ENCODE measurements at regions not wholly inside any gene's neighbourhood (a gene's known extent, or its start where the extent isn't known, plus 50 kb on each side); places are given as distances from the start of the nearest gene placed in this dataset.

DNA sequence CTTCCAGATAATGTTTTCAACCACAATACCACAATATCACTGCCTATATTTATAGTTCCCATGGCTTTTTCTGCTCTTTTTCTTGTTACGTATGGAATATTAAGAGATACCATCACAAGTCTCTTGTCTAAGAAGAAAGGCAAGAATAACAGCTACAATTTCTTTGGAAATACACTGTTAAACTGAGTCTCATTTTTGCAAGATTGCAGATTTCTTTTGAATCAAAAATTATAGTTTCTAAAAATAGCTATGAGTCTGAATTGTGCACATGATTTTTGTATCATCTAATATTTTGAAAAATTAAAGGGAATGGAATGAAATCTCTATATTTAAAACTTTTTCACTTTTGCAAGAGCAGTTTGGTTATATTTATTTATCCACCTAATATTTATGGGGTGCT, 1120.8 kb downstream of the EFNB2 start:
- TF ChIP-seq, protein P1, sequence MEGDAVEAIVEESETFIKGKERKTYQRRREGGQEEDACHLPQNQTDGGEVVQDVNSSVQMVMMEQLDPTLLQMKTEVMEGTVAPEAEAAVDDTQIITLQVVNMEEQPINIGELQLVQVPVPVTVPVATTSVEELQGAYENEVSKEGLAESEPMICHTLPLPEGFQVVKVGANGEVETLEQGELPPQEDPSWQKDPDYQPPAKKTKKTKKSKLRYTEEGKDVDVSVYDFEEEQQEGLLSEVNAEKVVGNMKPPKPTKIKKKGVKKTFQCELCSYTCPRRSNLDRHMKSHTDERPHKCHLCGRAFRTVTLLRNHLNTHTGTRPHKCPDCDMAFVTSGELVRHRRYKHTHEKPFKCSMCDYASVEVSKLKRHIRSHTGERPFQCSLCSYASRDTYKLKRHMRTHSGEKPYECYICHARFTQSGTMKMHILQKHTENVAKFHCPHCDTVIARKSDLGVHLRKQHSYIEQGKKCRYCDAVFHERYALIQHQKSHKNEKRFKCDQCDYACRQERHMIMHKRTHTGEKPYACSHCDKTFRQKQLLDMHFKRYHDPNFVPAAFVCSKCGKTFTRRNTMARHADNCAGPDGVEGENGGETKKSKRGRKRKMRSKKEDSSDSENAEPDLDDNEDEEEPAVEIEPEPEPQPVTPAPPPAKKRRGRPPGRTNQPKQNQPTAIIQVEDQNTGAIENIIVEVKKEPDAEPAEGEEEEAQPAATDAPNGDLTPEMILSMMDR (IDR thresholded peaks at IDR 0.05; ENCODE audit: control extremely low read depth, extremely low read depth, low read depth, missing control alignments), result no peak
- ChIA-PET CTCF (interaction anchor here (1.3 kb wide), 1 partner anchor 21 kb away, joined by 3 read pairs; no protein-coding TSS in a partner anchor), POLR2A (no interaction called here)
- no peak for DNase-seq (ENCODE audit: extremely low spot score)

DNA sequence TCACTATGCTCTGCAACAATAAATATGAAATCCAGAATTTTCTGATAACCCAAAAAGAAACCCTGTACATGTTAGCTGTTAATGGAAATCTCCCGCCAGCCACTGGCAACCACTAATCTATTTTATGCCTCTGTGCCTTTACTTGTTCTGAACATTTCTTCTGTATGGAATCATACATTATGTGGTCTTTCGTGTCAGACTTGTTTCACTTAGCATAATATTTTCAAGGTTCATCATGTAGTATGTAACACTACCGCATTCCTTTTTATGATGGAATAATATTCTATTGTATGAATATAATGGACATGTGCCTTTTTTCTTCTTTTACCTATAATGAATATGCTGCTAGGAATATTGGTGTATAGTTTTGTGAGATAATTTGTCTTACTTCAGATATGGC, 1123.3 kb downstream of the EFNB2 start:
- ChIA-PET POLR2A (no interaction called here), CTCF (no interaction called here)

DNA sequence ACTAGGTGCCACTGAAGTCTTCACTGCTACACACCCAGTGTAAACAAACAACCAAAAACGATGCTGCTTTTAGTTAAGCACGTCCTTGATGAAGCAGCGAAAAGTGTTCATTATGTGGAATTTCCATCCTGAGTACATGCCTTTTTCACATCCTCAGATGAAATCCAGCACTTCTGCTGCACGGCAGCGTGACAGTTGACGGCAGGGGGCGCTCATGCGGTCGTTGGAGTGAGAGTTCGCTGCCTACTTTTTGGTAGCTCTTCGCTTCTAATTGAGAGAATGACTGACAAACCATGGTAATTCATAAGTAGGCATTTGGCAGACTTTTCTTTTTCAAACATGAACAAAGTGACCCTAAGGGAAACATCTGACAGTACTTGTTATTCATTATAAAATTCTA, 1124.9 kb downstream of the EFNB2 start:
- TF ChIP-seq, protein P1 (IDR thresholded peaks at IDR 0.05; ENCODE audit: control extremely low read depth, extremely low read depth, low read depth, missing control alignments), result peak; percentile 42
- ChIA-PET CTCF (interaction anchor here (0.8 to 1.9 kb wide), 6 partner anchors 9 to 1126 kb away, joined by 3 to 8 read pairs (median 4); partner anchors contain the start of gene EFNB2), POLR2A (no interaction called here)
- DNase-seq (ENCODE audit: extremely low spot score), result no peak

More for the DNA sequence above, 1123.3 kb downstream of the EFNB2 start:
- TF ChIP-seq, protein P1 (IDR thresholded peaks at IDR 0.05; ENCODE audit: control extremely low read depth, extremely low read depth, low read depth, missing control alignments), result no peak
- DNase-seq (ENCODE audit: extremely low spot score), result no peak

DNA sequence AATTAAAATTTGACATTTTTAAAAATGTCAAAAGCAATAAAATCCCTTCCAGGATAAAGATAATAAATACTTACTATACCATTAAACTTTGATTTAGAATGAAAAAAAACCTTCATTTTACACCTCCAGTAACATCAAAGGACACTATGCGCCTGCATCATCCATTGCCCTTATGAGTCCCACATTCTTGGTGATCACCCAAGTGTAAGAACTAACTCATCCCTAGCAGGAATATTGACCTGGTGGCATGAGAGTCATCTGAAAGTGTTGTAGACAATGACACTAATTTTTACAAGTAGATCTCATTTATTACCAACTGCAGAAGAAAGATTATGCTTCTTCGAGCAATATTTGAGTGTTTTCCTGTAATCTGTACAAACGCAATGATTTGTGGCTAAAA, 1128.9 kb downstream of the EFNB2 start:
- CTCF ChIA-PET, result no interaction called here
- TF ChIP-seq, protein P1 (IDR thresholded peaks at IDR 0.05; ENCODE audit: control extremely low read depth, extremely low read depth, low read depth, missing control alignments), result no peak
- no peak for DNase-seq (ENCODE audit: extremely low spot score)
- POLR2A ChIA-PET, result no interaction called here

DNA sequence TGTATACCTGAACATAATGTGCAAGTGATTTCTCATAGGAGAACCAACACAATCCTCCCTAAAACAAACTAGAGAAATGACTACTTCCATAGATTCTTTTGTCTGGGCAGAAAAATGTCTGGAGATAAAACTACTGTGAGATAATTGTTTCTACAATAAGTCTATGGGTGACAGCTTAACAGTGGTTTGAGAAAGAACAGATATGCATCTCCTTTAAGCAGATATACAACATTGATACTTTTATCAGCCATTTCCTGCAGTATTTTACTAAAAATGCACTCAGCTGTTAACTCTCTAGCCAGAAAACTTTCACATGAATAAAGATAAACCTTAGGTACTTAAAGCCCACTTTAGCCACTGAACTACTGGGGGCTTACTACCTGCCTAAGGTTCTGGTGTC, 1132.4 kb downstream of the EFNB2 start:
- CTCF ChIA-PET, result no interaction called here
- POLR2A ChIA-PET, result no interaction called here

DNA sequence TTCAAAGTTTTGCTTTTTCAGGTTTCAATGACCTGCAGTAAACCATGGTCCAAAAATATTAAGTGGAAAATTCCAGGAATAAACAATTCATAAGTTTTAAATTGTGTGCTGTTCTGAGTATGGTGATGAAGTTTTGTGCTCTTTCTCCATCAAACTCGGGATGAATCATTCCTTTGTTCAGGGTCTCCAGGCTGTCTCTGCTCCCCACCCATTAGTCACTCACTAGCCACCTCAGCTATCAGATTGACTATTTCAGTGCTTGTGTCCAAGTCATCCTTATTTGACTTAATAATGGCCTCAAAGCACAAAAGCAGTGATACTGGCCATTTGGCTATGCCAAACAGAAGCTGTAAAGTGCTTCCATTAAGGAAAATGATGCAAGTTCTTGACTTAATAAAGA, 1140.4 kb downstream of the EFNB2 start:
- DNase-seq (ENCODE audit: extremely low spot score), result no peak
- CTCF ChIA-PET, result no interaction called here
- TF ChIP-seq, protein P1 (IDR thresholded peaks at IDR 0.05; ENCODE audit: control extremely low read depth, extremely low read depth, low read depth, missing control alignments), result no peak
- POLR2A ChIA-PET, result no interaction called here

More for the DNA sequence above, 1132.4 kb downstream of the EFNB2 start:
- TF ChIP-seq, protein P1 (IDR thresholded peaks at IDR 0.05; ENCODE audit: control extremely low read depth, extremely low read depth, low read depth, missing control alignments), result no peak
- DNase-seq (ENCODE audit: extremely low spot score), result no peak

DNA sequence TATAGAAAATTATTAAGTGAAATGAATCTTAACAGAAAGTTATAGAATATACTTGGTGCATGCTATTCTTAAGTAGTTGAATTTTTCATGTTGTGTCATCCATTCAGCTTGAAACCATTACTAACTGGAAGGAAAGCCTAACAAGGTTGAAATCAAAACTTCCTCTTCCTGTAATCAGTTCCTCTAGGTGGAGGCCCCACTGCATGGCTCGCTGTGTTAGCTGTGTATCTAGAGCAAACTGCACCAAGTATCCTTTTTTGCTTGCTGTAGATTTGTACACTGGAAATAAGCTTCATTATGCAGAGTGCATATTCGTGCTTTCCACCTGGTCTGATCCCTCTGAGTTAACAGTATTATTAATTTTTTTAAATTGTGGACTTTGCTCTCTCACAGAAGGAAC, 1146.1 kb downstream of the EFNB2 start:
- TF ChIP-seq, protein P1 (IDR thresholded peaks at IDR 0.05; ENCODE audit: control extremely low read depth, extremely low read depth, low read depth, missing control alignments), result no peak
- POLR2A ChIA-PET, result no interaction called here
- no peak for DNase-seq (ENCODE audit: extremely low spot score)
- CTCF ChIA-PET, result no interaction called here
